NB4 (cell line): ENCODE measurements at regions not wholly inside any gene's neighbourhood (a gene's known extent, or its start where the extent isn't known, plus 50 kb on each side); places are given as distances from the start of the nearest gene placed in this dataset.

Experiments used
- DNase-seq: peaks from one replicate; pipeline ENCODE4 v3.0.0; 2010; ENCODE audit warnings: low read depth
- H3K4me3 ChIP-seq: one replicate; pipeline ENCODE4 v1.5.1; 2011; ENCODE audit warnings: mild to moderate bottlenecking, low read depth, low read length, moderate library complexity
- MAX ChIP-seq: IDR thresholded peaks from 2 replicates; pipeline ENCODE4 v1.6.1; 2011; ENCODE audit warnings: low read depth, low read length
- MYC ChIP-seq: IDR thresholded peaks from 2 replicates; pipeline ENCODE4 v1.6.1; 2011; ENCODE audit warnings: low read depth, low read length
- POLR2A ChIP-seq: IDR thresholded peaks from 2 replicates; pipeline ENCODE4 v1.6.1; 2011; ENCODE audit warnings: mild to moderate bottlenecking; ENCODE audit not compliant: insufficient read length; ENCODE audit errors: extremely low read depth
- TF ChIP-seq, protein P1 (sequence below): IDR thresholded peaks from one replicate; pipeline ENCODE4 v1.5.1; 2012; ENCODE audit warnings: low read depth, low read length

GRCh38 chr6:144843701-144844100, 558.6 kb downstream of the UTRN start:
- no peak for DNase-seq
- TF ChIP-seq MAX = no peak
- TF ChIP-seq POLR2A = no peak
- H3K4me3 ChIP-seq = no peak overlapping the region

DNA sequence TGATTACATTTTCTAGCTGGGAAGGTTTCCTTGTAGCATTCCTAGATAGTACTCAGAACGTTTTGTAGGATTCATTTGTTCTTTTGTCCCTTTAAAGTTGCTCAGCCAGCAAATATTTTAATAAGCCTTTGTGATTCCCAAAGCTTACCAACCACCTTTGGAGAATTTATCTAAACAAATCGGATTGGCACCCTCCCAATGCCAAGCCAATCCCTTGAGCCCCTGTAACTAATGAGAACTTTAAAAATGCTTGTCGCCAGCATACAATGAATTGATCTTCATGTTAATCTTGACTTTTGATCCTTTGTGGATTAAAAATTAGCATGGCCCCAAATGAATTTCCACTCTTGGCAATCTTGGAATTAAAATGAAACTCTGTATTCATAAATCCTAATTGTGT, 559.5 kb downstream of the UTRN start:
- no peak overlapping the region for H3K4me3 ChIP-seq
- TF ChIP-seq, protein P1, sequence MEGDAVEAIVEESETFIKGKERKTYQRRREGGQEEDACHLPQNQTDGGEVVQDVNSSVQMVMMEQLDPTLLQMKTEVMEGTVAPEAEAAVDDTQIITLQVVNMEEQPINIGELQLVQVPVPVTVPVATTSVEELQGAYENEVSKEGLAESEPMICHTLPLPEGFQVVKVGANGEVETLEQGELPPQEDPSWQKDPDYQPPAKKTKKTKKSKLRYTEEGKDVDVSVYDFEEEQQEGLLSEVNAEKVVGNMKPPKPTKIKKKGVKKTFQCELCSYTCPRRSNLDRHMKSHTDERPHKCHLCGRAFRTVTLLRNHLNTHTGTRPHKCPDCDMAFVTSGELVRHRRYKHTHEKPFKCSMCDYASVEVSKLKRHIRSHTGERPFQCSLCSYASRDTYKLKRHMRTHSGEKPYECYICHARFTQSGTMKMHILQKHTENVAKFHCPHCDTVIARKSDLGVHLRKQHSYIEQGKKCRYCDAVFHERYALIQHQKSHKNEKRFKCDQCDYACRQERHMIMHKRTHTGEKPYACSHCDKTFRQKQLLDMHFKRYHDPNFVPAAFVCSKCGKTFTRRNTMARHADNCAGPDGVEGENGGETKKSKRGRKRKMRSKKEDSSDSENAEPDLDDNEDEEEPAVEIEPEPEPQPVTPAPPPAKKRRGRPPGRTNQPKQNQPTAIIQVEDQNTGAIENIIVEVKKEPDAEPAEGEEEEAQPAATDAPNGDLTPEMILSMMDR = no peak
- TF ChIP-seq POLR2A (no peak), MYC (no peak), MAX (no peak)
- no peak for DNase-seq

GRCh38 chr6:144845186-144845585, 560.1 kb downstream of the UTRN start:
- no peak overlapping the region for H3K4me3 ChIP-seq
- no peak for TF ChIP-seq MYC
- no peak for TF ChIP-seq MAX
- TF ChIP-seq, protein P1 = no peak
- TF ChIP-seq POLR2A = no peak
- no peak for DNase-seq

DNA sequence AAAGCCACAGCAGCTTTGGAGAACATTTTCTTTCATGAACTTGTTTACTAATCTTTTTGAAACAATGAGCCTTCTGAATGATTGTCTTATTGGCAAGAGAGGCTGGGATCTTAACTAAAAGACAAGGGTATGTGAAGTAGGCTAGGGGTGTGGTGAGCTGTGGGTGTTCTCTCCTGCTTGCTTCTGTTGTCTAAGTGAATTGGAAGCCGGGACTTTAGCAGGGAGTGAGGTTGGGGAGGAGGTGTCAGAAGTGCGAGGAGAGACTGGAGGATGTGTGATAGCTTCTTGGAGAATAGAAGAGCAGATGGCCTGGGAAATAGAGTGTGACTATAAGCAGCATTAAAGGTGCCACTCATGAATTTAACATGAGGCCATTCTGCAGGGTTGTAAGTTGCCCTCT, 562.8 kb downstream of the UTRN start:
- no peak overlapping the region for H3K4me3 ChIP-seq
- TF ChIP-seq POLR2A (no peak), MAX (no peak), MYC (no peak)
- TF ChIP-seq, protein P1 = no peak
- no peak for DNase-seq

- TF ChIP-seq MYC = no peak
- no peak for TF ChIP-seq POLR2A
- TF ChIP-seq, protein P1 = no peak
- no peak for TF ChIP-seq MAX
- DNase-seq = no peak
- no peak overlapping the region for H3K4me3 ChIP-seq
Measured at GRCh38 chr6:144849920-144850319, 564.8 kb downstream of the UTRN start.

GRCh38 chr6:144853603-144854002, 568.5 kb downstream of the UTRN start:
- no peak overlapping the region for H3K4me3 ChIP-seq
- TF ChIP-seq POLR2A (no peak), MAX (no peak), MYC (no peak)
- TF ChIP-seq, protein P1 = no peak
- DNase-seq = no peak
